K562 (cell line): ENCODE measurements at regions not wholly inside any gene's neighbourhood (a gene's known extent, or its start where the extent isn't known, plus 50 kb on each side); places are given as distances from the start of the nearest gene placed in this dataset.

ENCODE experiments used
- EP300 ChIP-seq: IDR thresholded peaks from 2 replicates; pipeline ENCODE4 v1.6.1; 2012; ENCODE audit warnings: low read length, improper control_type of control experiment
- FOXM1 ChIP-seq, 2 experiments: fragments of 450-650 bp in 1 of 2; sonication (generic) in 1 of 2; formaldehyde crosslinking in 1 of 2; IDR thresholded peaks; 2 replicates each; pipeline versions ENCODE4 v1.6.1 to v1.9.0; 2017 to 2022; ENCODE audit warnings: low read depth in 2 of 2, mild to moderate bottlenecking in 2 of 2, missing genetic modification reagents in 1 of 2, moderate library complexity in 1 of 2
- NR2C2 ChIP-seq, 2 experiments: fragments of 200-800 bp in 1 of 2; sonication (Bioruptor generic) in 1 of 2; sonication (generic) in 1 of 2; formaldehyde crosslinking in 1 of 2; IDR thresholded peaks; 2 replicates each; pipeline versions ENCODE4 v1.6.1 to v1.8.0; 2016 to 2022; ENCODE audit warnings: mild to moderate bottlenecking in 1 of 2, missing compliant biosample characterization in 1 of 2, missing genetic modification characterization in 1 of 2, missing genetic modification reagents in 1 of 2
- SP1 ChIP-seq: sonication (generic); formaldehyde crosslinking; IDR thresholded peaks from 2 replicates; pipeline ENCODE4 v1.8.1; 2022; ENCODE audit warnings: mild to moderate bottlenecking, missing genetic modification reagents
- STAT5A ChIP-seq: IDR thresholded peaks from 2 replicates; pipeline ENCODE4 v1.6.1; 2012; ENCODE audit warnings: low read length, inconsistent platforms, borderline replicate concordance
- ZC3H4 ChIP-seq: sonication (generic); formaldehyde crosslinking; IDR thresholded peaks from 2 replicates; pipeline ENCODE4 v1.9.0; 2021; ENCODE audit warnings: missing genetic modification reagents, borderline replicate concordance
- ZNF24 ChIP-seq: fragments of 450-650 bp; IDR thresholded peaks from 2 replicates; pipeline ENCODE4 v1.6.1; 2016
- TF ChIP-seq, protein P1 (sequence below), 3 experiments: IDR thresholded peaks in 2 of 3; conservative IDR thresholded peaks in 1 of 3; 2 replicates each; pipeline ENCODE4 v1.5.1; 2011 to 2012; ENCODE audit warnings: low read length in 3 of 3, mild to moderate bottlenecking in 3 of 3, control low read depth in 2 of 3, improper control_type of control experiment in 1 of 3, inconsistent platforms in 1 of 3, low read depth in 1 of 3, mixed read lengths in 1 of 3, moderate library complexity in 1 of 3; ENCODE audit not compliant: insufficient read depth in 2 of 3
- TF ChIP-seq, protein P2 (sequence below): fragments of 250-450 bp; sonication (Bioruptor Pico); IDR thresholded peaks from 2 replicates; pipeline ENCODE4 v1.5.0; 2020; ENCODE audit warnings: mild to moderate bottlenecking, borderline replicate concordance

DNA sequence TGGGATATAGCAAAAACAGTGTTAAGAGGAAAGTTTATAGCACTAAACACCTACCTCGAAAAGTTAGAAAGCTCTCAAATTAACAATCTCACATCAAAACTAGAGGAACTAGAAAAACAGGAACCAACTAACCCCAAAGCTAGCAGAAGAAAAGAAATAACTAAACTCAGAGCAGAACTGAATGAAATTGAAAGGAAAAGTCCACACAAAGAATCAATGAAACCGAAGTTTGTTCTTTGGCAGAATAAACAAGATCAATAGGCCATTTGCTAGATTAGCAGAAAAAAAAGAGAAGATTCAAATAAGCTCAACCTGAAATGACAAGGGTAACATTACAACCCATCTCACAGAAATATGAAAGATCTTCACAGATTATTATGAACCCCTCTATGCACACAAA, 234.8 kb upstream of the ISL1 start:
- TF ChIP-seq EP300 (no peak), ZC3H4 (no peak), FOXM1 (IDR thresholded peaks at IDR 0.05; ENCODE audit: low read depth) (no peak), FOXM1 (CRISPR knock-in tag; IDR thresholded peaks at IDR 0.05; ENCODE audit: low read depth) (no peak), SP1 (CRISPR knock-in tag) (no peak), NR2C2 (CRISPR knock-in tag; IDR thresholded peaks at IDR 0.05) (no peak), NR2C2 (tag; IDR thresholded peaks at IDR 0.05) (no peak), ZNF24 (no peak), STAT5A (no peak)
- TF ChIP-seq, protein P1, sequence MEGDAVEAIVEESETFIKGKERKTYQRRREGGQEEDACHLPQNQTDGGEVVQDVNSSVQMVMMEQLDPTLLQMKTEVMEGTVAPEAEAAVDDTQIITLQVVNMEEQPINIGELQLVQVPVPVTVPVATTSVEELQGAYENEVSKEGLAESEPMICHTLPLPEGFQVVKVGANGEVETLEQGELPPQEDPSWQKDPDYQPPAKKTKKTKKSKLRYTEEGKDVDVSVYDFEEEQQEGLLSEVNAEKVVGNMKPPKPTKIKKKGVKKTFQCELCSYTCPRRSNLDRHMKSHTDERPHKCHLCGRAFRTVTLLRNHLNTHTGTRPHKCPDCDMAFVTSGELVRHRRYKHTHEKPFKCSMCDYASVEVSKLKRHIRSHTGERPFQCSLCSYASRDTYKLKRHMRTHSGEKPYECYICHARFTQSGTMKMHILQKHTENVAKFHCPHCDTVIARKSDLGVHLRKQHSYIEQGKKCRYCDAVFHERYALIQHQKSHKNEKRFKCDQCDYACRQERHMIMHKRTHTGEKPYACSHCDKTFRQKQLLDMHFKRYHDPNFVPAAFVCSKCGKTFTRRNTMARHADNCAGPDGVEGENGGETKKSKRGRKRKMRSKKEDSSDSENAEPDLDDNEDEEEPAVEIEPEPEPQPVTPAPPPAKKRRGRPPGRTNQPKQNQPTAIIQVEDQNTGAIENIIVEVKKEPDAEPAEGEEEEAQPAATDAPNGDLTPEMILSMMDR (IDR thresholded peaks at IDR 0.05 in 2 of 3, conservative IDR thresholded peaks at IDR 0.05 in 1 of 3; ENCODE audit: insufficient read depth in 2 of 3, low read depth in 1 of 3, low read length in 3 of 3) = no peak
- TF ChIP-seq, protein P2, sequence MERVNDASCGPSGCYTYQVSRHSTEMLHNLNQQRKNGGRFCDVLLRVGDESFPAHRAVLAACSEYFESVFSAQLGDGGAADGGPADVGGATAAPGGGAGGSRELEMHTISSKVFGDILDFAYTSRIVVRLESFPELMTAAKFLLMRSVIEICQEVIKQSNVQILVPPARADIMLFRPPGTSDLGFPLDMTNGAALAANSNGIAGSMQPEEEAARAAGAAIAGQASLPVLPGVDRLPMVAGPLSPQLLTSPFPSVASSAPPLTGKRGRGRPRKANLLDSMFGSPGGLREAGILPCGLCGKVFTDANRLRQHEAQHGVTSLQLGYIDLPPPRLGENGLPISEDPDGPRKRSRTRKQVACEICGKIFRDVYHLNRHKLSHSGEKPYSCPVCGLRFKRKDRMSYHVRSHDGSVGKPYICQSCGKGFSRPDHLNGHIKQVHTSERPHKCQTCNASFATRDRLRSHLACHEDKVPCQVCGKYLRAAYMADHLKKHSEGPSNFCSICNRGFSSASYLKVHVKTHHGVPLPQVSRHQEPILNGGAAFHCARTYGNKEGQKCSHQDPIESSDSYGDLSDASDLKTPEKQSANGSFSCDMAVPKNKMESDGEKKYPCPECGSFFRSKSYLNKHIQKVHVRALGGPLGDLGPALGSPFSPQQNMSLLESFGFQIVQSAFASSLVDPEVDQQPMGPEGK (CRISPR knock-in tag) = no peak
